ENCODE measurements at regions not wholly inside any gene's neighbourhood (a gene's known extent, or its start where the extent isn't known, plus 50 kb on each side); places are given as distances from the start of the nearest gene placed in this dataset.

- TF ChIP-seq CTCF (IDR thresholded peaks at IDR 0.05; ENCODE audit: poor library complexity, severe bottlenecking) (no peak), RAD21 (conservative IDR thresholded peaks at IDR 0.05) (no peak), EZH2 (IDR thresholded peaks at IDR 0.05; ENCODE audit: borderline replicate concordance, insufficient read depth, low read length, poor library complexity, severe bottlenecking) (no peak)
Measured at GRCh38 chr14:97066068-97066899, 269.1 kb downstream of the VRK1 start.

Data from neural cell (in vitro differentiated cells).